ENCODE measurements at regions not wholly inside any gene's neighbourhood (a gene's known extent, or its start where the extent isn't known, plus 50 kb on each side); places are given as distances from the start of the nearest gene placed in this dataset.

DNA sequence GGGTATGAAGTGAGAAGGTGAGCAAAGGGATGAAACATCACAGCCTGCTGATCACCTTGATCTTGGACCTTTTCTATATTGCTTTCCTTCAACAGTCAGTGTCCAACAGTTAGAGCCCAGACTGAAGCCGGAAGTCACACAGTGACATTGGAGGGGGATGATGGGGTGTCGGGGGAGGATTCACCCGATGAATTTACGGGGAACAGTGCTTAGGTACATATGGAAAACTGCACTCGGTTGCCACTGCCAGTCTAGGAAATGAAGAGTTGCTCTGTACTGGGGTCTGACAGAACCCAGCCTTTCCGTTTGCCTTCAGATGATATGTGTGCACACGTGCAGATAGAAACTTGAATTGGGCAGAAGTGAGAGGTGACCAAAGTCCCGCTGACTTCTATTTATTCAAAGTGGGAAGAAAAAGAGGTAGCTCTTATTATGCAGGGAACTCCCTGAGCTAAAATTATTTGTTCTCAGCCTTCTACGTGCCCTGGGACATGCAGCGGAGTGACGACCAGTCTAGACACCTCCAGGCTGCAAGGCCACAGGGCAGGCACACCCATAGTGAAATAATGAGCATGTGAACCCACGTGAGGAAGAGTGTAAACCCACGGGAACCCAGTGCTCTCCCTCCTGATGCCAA is 107.2 kb upstream of the INHBA start:
- TF ChIP-seq POLR2A (IDR thresholded peaks at IDR 0.05; ENCODE audit: low read depth, low read length) (no peak), TAF1 (IDR thresholded peaks at IDR 0.05; ENCODE audit: borderline replicate concordance, low read depth, low read length) (no peak), POLR2AphosphoS5 (IDR thresholded peaks at IDR 0.05; ENCODE audit: low read depth, low read length) (no peak)
